ENCODE measurements at regions not wholly inside any gene's neighbourhood (a gene's known extent, or its start where the extent isn't known, plus 50 kb on each side); places are given as distances from the start of the nearest gene placed in this dataset.

DNA sequence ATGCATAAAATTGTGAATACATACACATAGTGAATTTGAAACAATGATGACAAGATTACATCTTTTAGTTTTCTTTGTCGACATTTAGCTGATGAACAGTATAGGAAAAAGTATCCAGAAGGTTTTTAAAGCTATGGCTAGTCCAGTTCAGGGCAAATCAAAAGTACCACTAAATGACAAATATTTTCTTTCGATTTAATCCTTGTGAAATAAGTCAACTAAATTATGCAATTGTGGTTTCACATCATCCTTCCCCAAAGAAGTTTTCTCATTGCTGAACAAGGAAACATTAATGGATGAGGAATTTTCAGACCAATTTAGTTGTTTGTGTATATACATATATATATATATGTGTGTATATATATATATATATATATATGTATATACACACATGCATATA lies 774.0 kb downstream of the DNAJB9 start:
- H3K4me3 ChIP-seq (ENCODE audit: low read length): no peak overlapping the region
- no peaks in the 10 kb centered on the region for H3K79me1 ChIP-seq (ENCODE audit: low read length)
- H2BK15ac ChIP-seq (replicated peaks; ENCODE audit: low read depth): no peak overlapping the region
- no peak overlapping the region for H3K18ac ChIP-seq (ENCODE audit: low read length)
- H3K4ac ChIP-seq (ENCODE audit: low read depth, low read length): no peak overlapping the region
- no peak overlapping the region for H3K27ac ChIP-seq (ENCODE audit: low read depth, low read length)
- no peak overlapping the region for H3K23ac ChIP-seq (ENCODE audit: low read length)
- no peak overlapping the region for H4K5ac ChIP-seq (ENCODE audit: low read length)
- H3K4me1 ChIP-seq (ENCODE audit: control insufficient read depth, low read depth, low read length): no peaks in the 10 kb centered on the region
- DNase-seq: no peak
- H2AK5ac ChIP-seq (ENCODE audit: low read length): no peak overlapping the region
- no peaks in the 10 kb centered on the region for H3K27me3 ChIP-seq (ENCODE audit: insufficient read depth, low read length, poor library complexity)
- H3K56ac ChIP-seq (ENCODE audit: low read length): no peak overlapping the region
- no peaks in the 10 kb centered on the region for H3K36me3 ChIP-seq (ENCODE audit: control insufficient read depth, insufficient read depth, low read length)
- H2BK5ac ChIP-seq (ENCODE audit: low read length): no peak overlapping the region
- H3K4me2 ChIP-seq (ENCODE audit: low read length): no peak overlapping the region
- H3K79me2 ChIP-seq (ENCODE audit: control insufficient read depth, insufficient read depth, low read length): no peaks in the 10 kb centered on the region
- H3K9ac ChIP-seq (ENCODE audit: low read length): no peak overlapping the region
- no peak overlapping the region for H4K8ac ChIP-seq (ENCODE audit: low read depth, low read length)
- H2BK120ac ChIP-seq (ENCODE audit: low read depth, low read length): no peak overlapping the region
- no CpG with 5 or more reads among the region's 2 CpGs for WGBS (ENCODE audit: extremely low coverage, insufficient coverage, low lambda C conversion rate)

GRCh38 chr7:109351493-109351892 lies 781.8 kb downstream of the DNAJB9 start:
- Histone ChIP-seq H3K56ac (ENCODE audit: low read length) (no peak overlapping the region), H3K4me3 (ENCODE audit: low read length) (no peak overlapping the region), H2BK5ac (ENCODE audit: low read length) (no peak overlapping the region), H2AK5ac (ENCODE audit: low read length) (no peak overlapping the region), H2BK15ac (replicated peaks; ENCODE audit: low read depth) (no peak overlapping the region), H3K23ac (ENCODE audit: low read length) (no peak overlapping the region), H3K27me3 (ENCODE audit: insufficient read depth, low read length, poor library complexity) (no peaks in the 10 kb centered on the region), H3K9ac (ENCODE audit: low read length) (no peak overlapping the region), H4K5ac (ENCODE audit: low read length) (no peak overlapping the region), H3K4me2 (ENCODE audit: low read length) (no peak overlapping the region), H4K8ac (ENCODE audit: low read depth, low read length) (no peak overlapping the region), H3K27ac (ENCODE audit: low read depth, low read length) (no peak overlapping the region), H3K4me1 (ENCODE audit: control insufficient read depth, low read depth, low read length) (no peaks in the 10 kb centered on the region), H3K79me1 (ENCODE audit: low read length) (no peaks in the 10 kb centered on the region), H3K4ac (ENCODE audit: low read depth, low read length) (no peak overlapping the region), H3K36me3 (ENCODE audit: control insufficient read depth, insufficient read depth, low read length) (no peaks in the 10 kb centered on the region), H2BK120ac (ENCODE audit: low read depth, low read length) (no peak overlapping the region), H3K79me2 (ENCODE audit: control insufficient read depth, insufficient read depth, low read length) (no peaks in the 10 kb centered on the region), H3K18ac (ENCODE audit: low read length) (no peak overlapping the region)
- WGBS (ENCODE audit: extremely low coverage, insufficient coverage, low lambda C conversion rate): no CpG with 5 or more reads among the region's 9 CpGs
- DNase-seq: no peak

- H4K8ac ChIP-seq (ENCODE audit: low read depth, low read length): no peak overlapping the region
- H2BK5ac ChIP-seq (ENCODE audit: low read length): no peak overlapping the region
- no peak overlapping the region for H3K23ac ChIP-seq (ENCODE audit: low read length)
- no peak overlapping the region for H2AK5ac ChIP-seq (ENCODE audit: low read length)
- H3K56ac ChIP-seq (ENCODE audit: low read length): no peak overlapping the region
- H2BK120ac ChIP-seq (ENCODE audit: low read depth, low read length): no peak overlapping the region
- H3K9ac ChIP-seq (ENCODE audit: low read length): no peak overlapping the region
- peak; percentile 2 for DNase-seq
- no peaks in the 10 kb centered on the region for H3K36me3 ChIP-seq (ENCODE audit: control insufficient read depth, insufficient read depth, low read length)
- no peak overlapping the region for H3K4ac ChIP-seq (ENCODE audit: low read depth, low read length)
- no peak overlapping the region for H2BK15ac ChIP-seq (replicated peaks; ENCODE audit: low read depth)
- no peak overlapping the region for H3K18ac ChIP-seq (ENCODE audit: low read length)
- no peaks in the 10 kb centered on the region for H3K27me3 ChIP-seq (ENCODE audit: insufficient read depth, low read length, poor library complexity)
- no peak overlapping the region for H3K4me2 ChIP-seq (ENCODE audit: low read length)
- no peaks in the 10 kb centered on the region for H3K79me1 ChIP-seq (ENCODE audit: low read length)
- WGBS (ENCODE audit: extremely low coverage, insufficient coverage, low lambda C conversion rate): no CpG with 5 or more reads among the region's 3 CpGs
- no peaks in the 10 kb centered on the region for H3K79me2 ChIP-seq (ENCODE audit: control insufficient read depth, insufficient read depth, low read length)
- H3K4me1 ChIP-seq (ENCODE audit: control insufficient read depth, low read depth, low read length): no peaks in the 10 kb centered on the region
- H3K27ac ChIP-seq (ENCODE audit: low read depth, low read length): no peak overlapping the region
- H4K5ac ChIP-seq (ENCODE audit: low read length): no peak overlapping the region
- no peak overlapping the region for H3K4me3 ChIP-seq (ENCODE audit: low read length)
These were observed 784.3 kb downstream of the DNAJB9 start for GRCh38 chr7:109354000-109354399.

DNA sequence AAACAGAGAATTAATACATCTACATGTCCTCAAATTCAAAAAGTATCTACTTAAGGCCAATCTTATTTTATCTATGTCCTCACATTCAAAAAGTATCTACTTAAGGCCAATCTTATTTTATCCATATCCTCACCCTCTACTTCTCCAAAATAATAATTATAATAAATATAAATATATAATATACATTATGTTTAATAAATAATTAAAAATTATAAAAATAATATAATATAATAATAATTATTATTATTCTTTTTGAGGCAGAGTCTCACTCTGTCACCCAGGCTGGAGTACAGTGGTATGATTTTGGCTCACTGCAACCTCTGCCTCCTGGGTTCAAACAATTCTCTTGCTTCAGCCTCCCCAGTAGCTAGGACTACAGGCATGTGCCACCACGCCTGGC lies 784.9 kb downstream of the DNAJB9 start:
- Histone ChIP-seq H3K27ac (ENCODE audit: low read depth, low read length) (no peak overlapping the region), H2BK5ac (ENCODE audit: low read length) (no peak overlapping the region), H2BK120ac (ENCODE audit: low read depth, low read length) (no peak overlapping the region), H3K4me3 (ENCODE audit: low read length) (no peak overlapping the region), H3K4ac (ENCODE audit: low read depth, low read length) (no peak overlapping the region), H2BK15ac (replicated peaks; ENCODE audit: low read depth) (no peak overlapping the region), H4K5ac (ENCODE audit: low read length) (no peak overlapping the region), H4K8ac (ENCODE audit: low read depth, low read length) (no peak overlapping the region), H3K79me1 (ENCODE audit: low read length) (no peaks in the 10 kb centered on the region), H3K79me2 (ENCODE audit: control insufficient read depth, insufficient read depth, low read length) (no peaks in the 10 kb centered on the region), H2AK5ac (ENCODE audit: low read length) (no peak overlapping the region), H3K27me3 (ENCODE audit: insufficient read depth, low read length, poor library complexity) (no peaks in the 10 kb centered on the region), H3K9ac (ENCODE audit: low read length) (no peak overlapping the region), H3K36me3 (ENCODE audit: control insufficient read depth, insufficient read depth, low read length) (no peaks in the 10 kb centered on the region), H3K4me2 (ENCODE audit: low read length) (no peak overlapping the region), H3K4me1 (ENCODE audit: control insufficient read depth, low read depth, low read length) (no peaks in the 10 kb centered on the region), H3K18ac (ENCODE audit: low read length) (no peak overlapping the region), H3K23ac (ENCODE audit: low read length) (no peak overlapping the region), H3K56ac (ENCODE audit: low read length) (no peak overlapping the region)
- DNase-seq: no peak
- WGBS (ENCODE audit: extremely low coverage, insufficient coverage, low lambda C conversion rate): no CpG with 5 or more reads among the region's 1 CpG

GRCh38 chr7:109375823-109376222 lies 806.1 kb downstream of the DNAJB9 start:
- Histone ChIP-seq H4K8ac (ENCODE audit: low read depth, low read length) (no peak overlapping the region), H3K4ac (ENCODE audit: low read depth, low read length) (no peak overlapping the region), H4K5ac (ENCODE audit: low read length) (no peak overlapping the region), H2BK5ac (ENCODE audit: low read length) (no peak overlapping the region), H3K4me1 (ENCODE audit: control insufficient read depth, low read depth, low read length) (no peaks in the 10 kb centered on the region), H3K23ac (ENCODE audit: low read length) (no peak overlapping the region), H3K27ac (ENCODE audit: low read depth, low read length) (no peak overlapping the region), H3K56ac (ENCODE audit: low read length) (no peak overlapping the region), H3K27me3 (ENCODE audit: insufficient read depth, low read length, poor library complexity) (no peaks in the 10 kb centered on the region), H2BK120ac (ENCODE audit: low read depth, low read length) (no peak overlapping the region), H3K18ac (ENCODE audit: low read length) (no peak overlapping the region), H3K4me3 (ENCODE audit: low read length) (no peak overlapping the region), H3K36me3 (ENCODE audit: control insufficient read depth, insufficient read depth, low read length) (no peaks in the 10 kb centered on the region), H3K79me1 (ENCODE audit: low read length) (no peaks in the 10 kb centered on the region), H2AK5ac (ENCODE audit: low read length) (no peak overlapping the region), H3K4me2 (ENCODE audit: low read length) (no peak overlapping the region), H2BK15ac (replicated peaks; ENCODE audit: low read depth) (no peak overlapping the region), H3K79me2 (ENCODE audit: control insufficient read depth, insufficient read depth, low read length) (no peaks in the 10 kb centered on the region), H3K9ac (ENCODE audit: low read length) (no peak overlapping the region)
- DNase-seq: no peak

DNA sequence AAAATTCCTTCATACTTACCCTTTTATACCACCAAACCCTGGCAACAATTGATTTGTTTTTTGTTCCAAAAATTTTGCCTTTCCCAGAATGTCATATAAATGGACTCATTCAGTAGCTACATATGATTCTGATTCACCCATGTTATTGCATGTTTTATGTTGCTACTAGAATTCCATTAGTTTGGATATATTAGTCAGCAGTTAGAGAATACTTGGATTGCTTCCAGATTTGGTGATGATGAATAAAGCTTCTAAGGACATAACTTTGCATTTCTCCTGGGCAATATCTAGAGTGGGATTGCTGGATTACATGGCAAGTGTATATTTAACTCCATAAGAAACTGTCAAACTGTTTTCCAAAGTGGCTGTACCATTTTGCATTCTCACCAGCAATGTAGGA lies 806.9 kb downstream of the DNAJB9 start:
- H3K79me1 ChIP-seq (ENCODE audit: low read length): no peaks in the 10 kb centered on the region
- H4K8ac ChIP-seq (ENCODE audit: low read depth, low read length): no peak overlapping the region
- H4K5ac ChIP-seq (ENCODE audit: low read length): no peak overlapping the region
- H2BK15ac ChIP-seq (replicated peaks; ENCODE audit: low read depth): no peak overlapping the region
- no peak overlapping the region for H2BK120ac ChIP-seq (ENCODE audit: low read depth, low read length)
- no peak overlapping the region for H3K9ac ChIP-seq (ENCODE audit: low read length)
- H2BK5ac ChIP-seq (ENCODE audit: low read length): no peak overlapping the region
- H3K4ac ChIP-seq (ENCODE audit: low read depth, low read length): no peak overlapping the region
- no peaks in the 10 kb centered on the region for H3K79me2 ChIP-seq (ENCODE audit: control insufficient read depth, insufficient read depth, low read length)
- no peaks in the 10 kb centered on the region for H3K4me1 ChIP-seq (ENCODE audit: control insufficient read depth, low read depth, low read length)
- no peak overlapping the region for H3K4me2 ChIP-seq (ENCODE audit: low read length)
- no peaks in the 10 kb centered on the region for H3K36me3 ChIP-seq (ENCODE audit: control insufficient read depth, insufficient read depth, low read length)
- DNase-seq: no peak
- no peaks in the 10 kb centered on the region for H3K27me3 ChIP-seq (ENCODE audit: insufficient read depth, low read length, poor library complexity)
- no peak overlapping the region for H3K27ac ChIP-seq (ENCODE audit: low read depth, low read length)
- no peak overlapping the region for H3K18ac ChIP-seq (ENCODE audit: low read length)
- no peak overlapping the region for H3K4me3 ChIP-seq (ENCODE audit: low read length)
- no peak overlapping the region for H3K23ac ChIP-seq (ENCODE audit: low read length)
- no peak overlapping the region for H2AK5ac ChIP-seq (ENCODE audit: low read length)
- no peak overlapping the region for H3K56ac ChIP-seq (ENCODE audit: low read length)

All from mesendoderm (in vitro differentiated cells).